ENCODE measurements at regions not wholly inside any gene's neighbourhood (a gene's known extent, or its start where the extent isn't known, plus 50 kb on each side); places are given as distances from the start of the nearest gene placed in this dataset.

DNA sequence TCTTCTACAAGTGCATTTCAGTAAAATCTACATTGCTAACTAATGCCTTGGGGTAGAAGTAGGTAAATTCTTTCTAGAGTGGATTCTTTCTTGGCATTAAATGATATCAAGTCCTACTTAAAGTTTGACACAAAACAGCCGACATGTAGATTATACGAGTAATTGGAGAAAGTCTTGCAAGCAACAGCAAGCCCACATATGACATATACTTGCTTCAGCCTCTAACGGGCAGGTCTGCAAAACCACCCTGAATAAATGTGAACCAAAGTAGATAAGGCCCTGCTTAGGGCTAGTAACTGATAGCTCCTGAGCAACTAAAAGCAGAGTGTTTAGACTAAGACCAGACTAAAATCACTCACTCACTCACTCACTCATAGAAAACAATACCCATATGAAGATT, 203.2 kb downstream of the LTN1 start:
- Histone ChIP-seq H3K79me2 (ENCODE audit: insufficient read depth, low read length) (no peaks in the 10 kb centered on the region), H4K20me1 (ENCODE audit: insufficient read depth, low read length) (no peaks in the 10 kb centered on the region), H3K4me1 (ENCODE audit: insufficient read depth, low read length) (no peaks in the 10 kb centered on the region), H3K27ac (ENCODE audit: low read depth, low read length) (no peak overlapping the region), H3K4me3 (ENCODE audit: insufficient read depth, low read length) (no peak overlapping the region), H3K27me3 (ENCODE audit: insufficient read depth, low read length) (no peaks in the 10 kb centered on the region), H3K4me2 (ENCODE audit: insufficient read depth, low read length) (no peak overlapping the region), H3K9me3 (ENCODE audit: low read depth, low read length) (no peaks in the 10 kb centered on the region), H2AFZ (ENCODE audit: low read length) (no peak overlapping the region), H3K36me3 (ENCODE audit: insufficient read depth, low read length) (no peaks in the 10 kb centered on the region)
- TF ChIP-seq, protein P1, sequence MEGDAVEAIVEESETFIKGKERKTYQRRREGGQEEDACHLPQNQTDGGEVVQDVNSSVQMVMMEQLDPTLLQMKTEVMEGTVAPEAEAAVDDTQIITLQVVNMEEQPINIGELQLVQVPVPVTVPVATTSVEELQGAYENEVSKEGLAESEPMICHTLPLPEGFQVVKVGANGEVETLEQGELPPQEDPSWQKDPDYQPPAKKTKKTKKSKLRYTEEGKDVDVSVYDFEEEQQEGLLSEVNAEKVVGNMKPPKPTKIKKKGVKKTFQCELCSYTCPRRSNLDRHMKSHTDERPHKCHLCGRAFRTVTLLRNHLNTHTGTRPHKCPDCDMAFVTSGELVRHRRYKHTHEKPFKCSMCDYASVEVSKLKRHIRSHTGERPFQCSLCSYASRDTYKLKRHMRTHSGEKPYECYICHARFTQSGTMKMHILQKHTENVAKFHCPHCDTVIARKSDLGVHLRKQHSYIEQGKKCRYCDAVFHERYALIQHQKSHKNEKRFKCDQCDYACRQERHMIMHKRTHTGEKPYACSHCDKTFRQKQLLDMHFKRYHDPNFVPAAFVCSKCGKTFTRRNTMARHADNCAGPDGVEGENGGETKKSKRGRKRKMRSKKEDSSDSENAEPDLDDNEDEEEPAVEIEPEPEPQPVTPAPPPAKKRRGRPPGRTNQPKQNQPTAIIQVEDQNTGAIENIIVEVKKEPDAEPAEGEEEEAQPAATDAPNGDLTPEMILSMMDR (IDR thresholded peaks at IDR 0.05; ENCODE audit: extremely low read depth, low read depth, low read length) = no peak
- DNase-seq (ENCODE audit: insufficient read length, low spot score, missing footprints) = no peak

DNA sequence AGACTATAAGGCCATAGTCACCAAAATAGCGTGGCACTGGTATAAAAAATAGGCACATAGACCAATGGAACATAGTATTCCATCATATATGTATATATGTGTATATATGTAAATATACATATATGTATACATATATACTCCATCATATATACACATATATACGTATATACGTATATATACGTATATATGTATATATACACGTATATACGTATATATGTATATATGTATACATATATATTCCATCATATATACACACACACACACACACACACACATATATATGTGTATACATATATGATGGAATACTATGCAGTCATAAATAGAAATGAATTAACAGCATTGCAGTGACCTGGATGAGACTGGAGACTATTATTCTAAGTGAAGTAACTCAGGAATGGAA, 204.6 kb downstream of the LTN1 start:
- Histone ChIP-seq H2AFZ (ENCODE audit: low read length) (no peak overlapping the region), H3K4me1 (ENCODE audit: insufficient read depth, low read length) (no peaks in the 10 kb centered on the region), H3K4me3 (ENCODE audit: insufficient read depth, low read length) (no peak overlapping the region), H3K79me2 (ENCODE audit: insufficient read depth, low read length) (no peaks in the 10 kb centered on the region), H3K27ac (ENCODE audit: low read depth, low read length) (no peak overlapping the region), H4K20me1 (ENCODE audit: insufficient read depth, low read length) (no peaks in the 10 kb centered on the region), H3K36me3 (ENCODE audit: insufficient read depth, low read length) (no peaks in the 10 kb centered on the region), H3K27me3 (ENCODE audit: insufficient read depth, low read length) (no peaks in the 10 kb centered on the region), H3K4me2 (ENCODE audit: insufficient read depth, low read length) (no peak overlapping the region), H3K9me3 (ENCODE audit: low read depth, low read length) (no peaks in the 10 kb centered on the region)
- TF ChIP-seq, protein P1 (IDR thresholded peaks at IDR 0.05; ENCODE audit: extremely low read depth, low read depth, low read length) = no peak
- DNase-seq (ENCODE audit: insufficient read length, low spot score, missing footprints) = no peak

DNA sequence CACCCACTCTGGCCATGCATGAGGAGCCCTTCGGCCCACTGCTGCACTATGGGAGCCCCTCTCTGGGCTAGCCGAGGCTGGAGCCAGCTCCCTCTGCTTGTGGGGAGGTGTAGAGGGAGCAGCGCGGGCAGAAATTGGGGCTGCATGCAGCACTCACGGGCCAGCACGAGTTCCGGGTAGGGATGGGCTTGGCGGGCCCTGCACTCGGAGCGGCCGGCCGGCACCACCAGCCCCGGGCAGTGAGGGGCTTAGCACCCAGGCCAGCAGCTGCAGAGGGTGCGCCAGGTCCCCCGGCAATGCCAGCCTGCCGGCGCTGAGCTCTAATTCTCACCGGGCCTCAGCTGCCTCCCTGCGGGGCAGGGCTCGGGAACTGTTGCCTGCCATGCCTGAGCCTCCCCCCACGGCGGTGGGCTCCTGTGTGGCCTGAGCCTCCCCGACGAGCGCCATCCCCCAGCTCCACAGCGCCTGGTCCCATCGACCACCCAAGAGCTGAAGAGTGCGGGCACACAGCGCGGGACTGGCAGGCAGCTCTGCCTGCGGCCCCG, 209.0 kb downstream of the LTN1 start:
- H3K27me3 ChIP-seq (ENCODE audit: insufficient read depth, low read length) = no peaks in the 10 kb centered on the region
- no peaks in the 10 kb centered on the region for H4K20me1 ChIP-seq (ENCODE audit: insufficient read depth, low read length)
- no peaks in the 10 kb centered on the region for H3K79me2 ChIP-seq (ENCODE audit: insufficient read depth, low read length)
- no peak overlapping the region for H2AFZ ChIP-seq (ENCODE audit: low read length)
- no peak overlapping the region for H3K4me3 ChIP-seq (ENCODE audit: insufficient read depth, low read length)
- H3K4me1 ChIP-seq (ENCODE audit: insufficient read depth, low read length) = no peaks in the 10 kb centered on the region
- no peaks in the 10 kb centered on the region for H3K36me3 ChIP-seq (ENCODE audit: insufficient read depth, low read length)
- TF ChIP-seq, protein P1 (IDR thresholded peaks at IDR 0.05; ENCODE audit: extremely low read depth, low read depth, low read length) = no peak
- no peak overlapping the region for H3K27ac ChIP-seq (ENCODE audit: low read depth, low read length)
- no peak overlapping the region for H3K4me2 ChIP-seq (ENCODE audit: insufficient read depth, low read length)
- H3K9me3 ChIP-seq (ENCODE audit: low read depth, low read length) = no peaks in the 10 kb centered on the region
- no peak for DNase-seq (ENCODE audit: insufficient read length, low spot score, missing footprints)

DNA sequence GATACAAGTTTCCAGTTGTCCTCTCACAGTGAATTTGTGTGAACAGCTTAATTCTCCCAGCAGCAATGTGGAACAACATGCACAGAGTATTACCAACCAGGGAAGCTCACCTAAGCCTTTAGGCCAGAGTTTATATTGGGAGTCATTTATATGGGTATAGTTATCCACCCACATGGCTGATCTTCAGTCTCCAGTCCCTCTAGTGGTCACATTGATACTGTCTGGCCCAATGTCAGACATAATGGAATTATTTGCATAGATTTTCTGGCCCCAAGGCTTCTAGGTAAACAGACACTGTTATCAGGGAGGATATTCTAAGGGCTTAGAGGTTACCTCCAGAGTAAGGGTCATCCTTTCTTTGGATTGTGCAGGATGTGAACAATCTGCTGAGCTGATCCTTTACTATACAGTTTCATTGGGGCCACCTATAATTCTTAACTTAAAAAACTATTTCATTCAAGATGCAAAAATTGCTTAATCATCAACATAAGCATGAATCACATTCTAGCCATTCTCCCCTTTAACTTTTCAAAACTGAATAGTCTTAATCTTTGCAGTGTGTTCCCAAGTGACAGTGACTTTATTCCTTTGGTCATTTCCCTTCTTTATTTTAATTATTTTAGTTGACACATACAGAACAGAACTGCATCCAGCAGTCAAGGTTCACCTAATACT, 210.9 kb downstream of the LTN1 start:
- Histone ChIP-seq H3K27ac (ENCODE audit: low read depth, low read length) (no peak overlapping the region), H3K4me3 (ENCODE audit: insufficient read depth, low read length) (no peak overlapping the region), H3K79me2 (ENCODE audit: insufficient read depth, low read length) (no peaks in the 10 kb centered on the region), H3K9me3 (ENCODE audit: low read depth, low read length) (no peaks in the 10 kb centered on the region), H3K4me2 (ENCODE audit: insufficient read depth, low read length) (no peak overlapping the region), H3K4me1 (ENCODE audit: insufficient read depth, low read length) (peaks cover 3% of the 10 kb centered on the region), H2AFZ (ENCODE audit: low read length) (no peak overlapping the region), H3K27me3 (ENCODE audit: insufficient read depth, low read length) (no peaks in the 10 kb centered on the region), H4K20me1 (ENCODE audit: insufficient read depth, low read length) (no peaks in the 10 kb centered on the region), H3K36me3 (ENCODE audit: insufficient read depth, low read length) (no peaks in the 10 kb centered on the region)
- peak; percentile 29 for DNase-seq (ENCODE audit: insufficient read length, low spot score, missing footprints)
- TF ChIP-seq, protein P1 (IDR thresholded peaks at IDR 0.05; ENCODE audit: extremely low read depth, low read depth, low read length) = peak; percentile 65

Data from osteoblast (primary cell).